ENCODE measurements at regions not wholly inside any gene's neighbourhood (a gene's known extent, or its start where the extent isn't known, plus 50 kb on each side); places are given as distances from the start of the nearest gene placed in this dataset.

GRCh38 chr3:150248888-150249681 lies 159.0 kb upstream of the TSC22D2 start:
- H3K14ac ChIP-seq (ENCODE audit: insufficient read length), result no peak overlapping the region
- FAIRE-seq (no peak), DNase-seq (ENCODE audit: low read depth in 1 of 2, low spot score in 2 of 2) (no peak)
- H3K36me3 ChIP-seq (ENCODE audit: control insufficient read depth in 2 of 4, insufficient read depth in 4 of 4, low read length in 3 of 4), result no peaks in the 10 kb centered on the region
- no peak overlapping the region for H3K18ac ChIP-seq (ENCODE audit: extremely low read depth, low read length)
- H3K23ac ChIP-seq (ENCODE audit: insufficient read length), result no peak overlapping the region
- no peaks in the 10 kb centered on the region; a peak in 1 of 7 replicates for H3K4me1 ChIP-seq (replicated peaks in 1 of 4; ENCODE audit: control insufficient read depth in 3 of 4, insufficient read depth in 4 of 4, low read length in 3 of 4)
- no peak overlapping the region for H4K8ac ChIP-seq (ENCODE audit: extremely low read depth, insufficient read depth, low read length)
- no peaks in the 10 kb centered on the region for H3K79me2 ChIP-seq (ENCODE audit: control insufficient read depth in 1 of 2, insufficient read depth in 2 of 2, low read length in 2 of 2)
- H3K9me3 ChIP-seq (ENCODE audit: insufficient read depth in 2 of 2, low read depth in 1 of 2, low read length in 1 of 2), result no peaks in the 10 kb centered on the region
- H3K27ac ChIP-seq (ENCODE audit: low read depth, low read length), result no peak overlapping the region
- H3K23me2 ChIP-seq (ENCODE audit: low read depth, low read length), result no peaks in the 10 kb centered on the region
- ChIA-PET POLR2A (ENCODE audit: partially characterized antibody) (interaction anchor here (0.8 kb wide), 1 partner anchor 160 kb away, joined by 3 read pairs; the partner anchor contains the start of gene TSC22D2), CTCF (ENCODE audit: partially characterized antibody) (interaction anchor here (1.5 to 3.6 kb wide), 4 partner anchors 9 to 254 kb away, joined by 3 to 34 read pairs (median 12); no protein-coding TSS in a partner anchor)
- no peak overlapping the region for H3K4me2 ChIP-seq (ENCODE audit: insufficient read depth in 1 of 2, low read depth in 2 of 2, low read length in 2 of 2)
- no peak overlapping the region for H2AK5ac ChIP-seq (ENCODE audit: low read depth, low read length)
- no peak overlapping the region for H3K9ac ChIP-seq (replicated peaks in 1 of 4; ENCODE audit: extremely low read depth in 1 of 4, low read depth in 3 of 4, low read length in 3 of 4)
- no peaks in the 10 kb centered on the region for H3K27me3 ChIP-seq (replicated peaks in 1 of 4; ENCODE audit: control insufficient read depth in 3 of 4, extremely low read depth in 1 of 4, insufficient read depth in 3 of 4, low read length in 3 of 4)
- H2BK5ac ChIP-seq (ENCODE audit: low read depth, low read length), result no peak overlapping the region
- H4K5ac ChIP-seq (ENCODE audit: insufficient read length, low read depth, low read length), result no peak overlapping the region
- H4K91ac ChIP-seq (replicated peaks; ENCODE audit: insufficient read length, low read length), result no peak overlapping the region
- no peaks in the 10 kb centered on the region for H4K20me1 ChIP-seq (replicated peaks in 1 of 2; ENCODE audit: control insufficient read depth in 1 of 2, insufficient read depth in 2 of 2, low read length in 2 of 2)
- no peak overlapping the region for H2BK120ac ChIP-seq (replicated peaks; ENCODE audit: low read depth, low read length)
- H2AFZ ChIP-seq (ENCODE audit: low read length), result no peak overlapping the region
- no peak overlapping the region for H3K56ac ChIP-seq (replicated peaks; ENCODE audit: insufficient read length, low read depth, low read length)
- H2BK15ac ChIP-seq (ENCODE audit: low read length), result no peak overlapping the region
- H3K79me1 ChIP-seq (ENCODE audit: low read depth, low read length), result no peaks in the 10 kb centered on the region
- 91% methylated on average over 4 of the region's 4 CpGs; no CpG with 5 or more reads in 1 of the 2 experiments for WGBS, 2 experiments (ENCODE audit: extremely low coverage in 1 of 2, insufficient coverage in 1 of 2, insufficient read length in 1 of 2, insufficient replicate concordance in 2 of 2, low coverage in 1 of 2, low lambda C conversion rate in 2 of 2, missing lambda C conversion rate in 1 of 2)
- no peak overlapping the region for H3K4ac ChIP-seq (replicated peaks; ENCODE audit: insufficient read length, low read depth, low read length)
- no peak overlapping the region for H2BK20ac ChIP-seq (ENCODE audit: low read length)
- no peak overlapping the region for H3K4me3 ChIP-seq (ENCODE audit: extremely low read depth in 1 of 4, insufficient read depth in 2 of 4, low read depth in 3 of 4, low read length in 4 of 4)
- H2BK12ac ChIP-seq (ENCODE audit: low read depth, low read length), result no peak overlapping the region
- no peak for TF ChIP-seq EGR1 (IDR thresholded peaks at IDR 0.05; ENCODE audit: borderline replicate concordance, low read depth, low read length)
- TF ChIP-seq JUN (IDR thresholded peaks at IDR 0.05; ENCODE audit: low read depth, low read length), result no peak
- TF ChIP-seq POLR2AphosphoS5 (IDR thresholded peaks at IDR 0.05; ENCODE audit: low read depth, low read length), result no peak
- no peak for TF ChIP-seq ZNF274 (IDR thresholded peaks at IDR 0.05; ENCODE audit: borderline replicate concordance, extremely low read depth, low read length)
- no peak for TF ChIP-seq MAX (IDR thresholded peaks at IDR 0.05)
- TF ChIP-seq HDAC2 (IDR thresholded peaks at IDR 0.05; ENCODE audit: borderline replicate concordance in 1 of 2, low read depth in 2 of 2, low read length in 2 of 2), result no peak
- TF ChIP-seq CREB1 (IDR thresholded peaks at IDR 0.05), result no peak
- TF ChIP-seq SUZ12 (IDR thresholded peaks at IDR 0.05; ENCODE audit: low read length), result no peak
- TF ChIP-seq CHD2 (IDR thresholded peaks at IDR 0.05; ENCODE audit: low read length), result no peak
- TF ChIP-seq RBBP5 (IDR thresholded peaks at IDR 0.05; ENCODE audit: borderline replicate concordance, low read depth, low read length), result no peak
- TF ChIP-seq ATF3 (IDR thresholded peaks at IDR 0.05; ENCODE audit: insufficient read depth, low read depth, low read length), result no peak
- no peak for TF ChIP-seq BCL11A (IDR thresholded peaks at IDR 0.05; ENCODE audit: low read depth in 2 of 2, low read length in 2 of 2)
- TF ChIP-seq CBX5 (IDR thresholded peaks at IDR 0.05; ENCODE audit: low read depth, low read length), result no peak
